ENCODE measurements at regions not wholly inside any gene's neighbourhood (a gene's known extent, or its start where the extent isn't known, plus 50 kb on each side); places are given as distances from the start of the nearest gene placed in this dataset.

- Mint-ChIP-seq H3K9me3 (ENCODE audit: low read depth) (no peaks in the 10 kb centered on the region), H3K4me3 (ENCODE audit: unreplicated experiment) (no peak overlapping the region), H3K27me3 (ENCODE audit: low read depth) (no peaks in the 10 kb centered on the region), H3K27ac (ENCODE audit: unreplicated experiment) (no peak overlapping the region), H3K36me3 (ENCODE audit: low read depth) (no peaks in the 10 kb centered on the region), H3K4me1 (ENCODE audit: low read depth) (no peaks in the 10 kb centered on the region)
- DNase-seq (ENCODE audit: low spot score) = no peak
- no peak for TF ChIP-seq CTCF (IDR thresholded peaks at IDR 0.05)
Observed at GRCh38 chr3:153093629-153094028, 68.4 kb upstream of the RAP2B start.

GRCh38 chr3:153094386-153094785 lies 67.6 kb upstream of the RAP2B start:
- no peaks in the 10 kb centered on the region for H3K36me3 Mint-ChIP-seq (ENCODE audit: low read depth)
- TF ChIP-seq CTCF (IDR thresholded peaks at IDR 0.05) = no peak
- no peaks in the 10 kb centered on the region for H3K9me3 Mint-ChIP-seq (ENCODE audit: low read depth)
- H3K27me3 Mint-ChIP-seq (ENCODE audit: low read depth) = no peaks in the 10 kb centered on the region
- no peak for DNase-seq (ENCODE audit: low spot score)
- H3K4me3 Mint-ChIP-seq (ENCODE audit: unreplicated experiment) = no peak overlapping the region
- no peak overlapping the region for H3K27ac Mint-ChIP-seq (ENCODE audit: unreplicated experiment)
- no peaks in the 10 kb centered on the region for H3K4me1 Mint-ChIP-seq (ENCODE audit: low read depth)

- H3K27me3 Mint-ChIP-seq (ENCODE audit: low read depth) = no peaks in the 10 kb centered on the region
- H3K4me3 Mint-ChIP-seq (ENCODE audit: unreplicated experiment) = no peak overlapping the region
- no peak for DNase-seq (ENCODE audit: low spot score)
- no peaks in the 10 kb centered on the region for H3K9me3 Mint-ChIP-seq (ENCODE audit: low read depth)
- no peak overlapping the region for H3K27ac Mint-ChIP-seq (ENCODE audit: unreplicated experiment)
- H3K4me1 Mint-ChIP-seq (ENCODE audit: low read depth) = no peaks in the 10 kb centered on the region
- H3K36me3 Mint-ChIP-seq (ENCODE audit: low read depth) = no peaks in the 10 kb centered on the region
- no peak for TF ChIP-seq CTCF (IDR thresholded peaks at IDR 0.05)
Observed at GRCh38 chr3:153095441-153095840, 66.6 kb upstream of the RAP2B start.

GRCh38 chr3:153096731-153097131 lies 65.3 kb upstream of the RAP2B start:
- DNase-seq (ENCODE audit: low spot score) = no peak
- TF ChIP-seq CTCF (IDR thresholded peaks at IDR 0.05) = no peak
- H3K27ac Mint-ChIP-seq (ENCODE audit: unreplicated experiment) = no peak overlapping the region

GRCh38 chr3:153097213-153097612 lies 64.8 kb upstream of the RAP2B start:
- no peak for TF ChIP-seq CTCF (IDR thresholded peaks at IDR 0.05)
- DNase-seq (ENCODE audit: low spot score) = no peak
- Mint-ChIP-seq H3K36me3 (ENCODE audit: low read depth) (no peaks in the 10 kb centered on the region), H3K4me3 (ENCODE audit: unreplicated experiment) (no peak overlapping the region), H3K27ac (ENCODE audit: unreplicated experiment) (no peak overlapping the region), H3K9me3 (ENCODE audit: low read depth) (no peaks in the 10 kb centered on the region), H3K27me3 (ENCODE audit: low read depth) (no peaks in the 10 kb centered on the region), H3K4me1 (ENCODE audit: low read depth) (no peaks in the 10 kb centered on the region)

More at GRCh38 chr3:153096731-153097131, 65.3 kb upstream of the RAP2B start:
- Mint-ChIP-seq H3K4me1 (ENCODE audit: low read depth) (no peaks in the 10 kb centered on the region), H3K36me3 (ENCODE audit: low read depth) (no peaks in the 10 kb centered on the region), H3K4me3 (ENCODE audit: unreplicated experiment) (no peak overlapping the region), H3K9me3 (ENCODE audit: low read depth) (no peaks in the 10 kb centered on the region), H3K27me3 (ENCODE audit: low read depth) (no peaks in the 10 kb centered on the region)
